ENCODE measurements at regions not wholly inside any gene's neighbourhood (a gene's known extent, or its start where the extent isn't known, plus 50 kb on each side); places are given as distances from the start of the nearest gene placed in this dataset.
A peak's percentile ranks its signal among the peaks of the same experiment; 100 is the strongest.

GRCh38 chr5:172559004-172559932 lies 81.8 kb upstream of the NEURL1B start:
- no peak for FAIRE-seq
- Histone ChIP-seq H3K9me3 (replicated peaks; ENCODE audit: control insufficient read depth, insufficient read depth, low read depth, low read length) (no peaks in the 10 kb centered on the region), H4K20me1 (replicated peaks; ENCODE audit: control insufficient read depth, insufficient read depth, low read length) (0 out of 2 replicates have a peak, but pooled peaks cover 2% of the 10 kb centered on the region), H3K4me3 (no peak overlapping the region), H3K4me1 (replicated peaks in 1 of 2; ENCODE audit: control insufficient read depth in 2 of 2, insufficient read depth in 2 of 2, low read length in 2 of 2) (no peaks in the 10 kb centered on the region; a peak in 1 of 5 replicates), H3K27me3 (ENCODE audit: control insufficient read depth in 2 of 2, insufficient read depth in 2 of 2, low read length in 2 of 2) (peaks cover 47 to 77% of the 10 kb centered on the region in 2 experiments), H3K9me1 (ENCODE audit: control insufficient read depth, insufficient read depth, low read length) (no peaks in the 10 kb centered on the region), H3K9ac (ENCODE audit: insufficient read depth in 1 of 2, low read depth in 2 of 2, low read length in 2 of 2) (0 out of 4 replicates have a peak overlapping the region, but pooled peaks of 1 of the 2 experiments have one; percentile 35), H3K4me2 (ENCODE audit: insufficient read depth, low read length) (no peak overlapping the region), H2AFZ (ENCODE audit: low read depth, low read length) (no peak overlapping the region), H3K79me2 (ENCODE audit: control insufficient read depth, insufficient read depth, low read length) (no peaks in the 10 kb centered on the region), H3K36me3 (ENCODE audit: control insufficient read depth, insufficient read depth, low read length) (no peaks in the 10 kb centered on the region), H3K27ac (ENCODE audit: extremely low read depth, low read depth, low read length) (no peak overlapping the region)
- in situ Hi-C loops (cut with MboI), result no loop called here
- POLR2A ChIA-PET, result no interaction called here
- WGBS (ENCODE audit: insufficient coverage, low coverage, missing lambda C conversion rate), result 2% methylated on average over 19 of the region's 23 CpGs
- DNase-seq (ENCODE audit: extremely low read depth in 1 of 4, low spot score in 3 of 4), result no peak
- CTCF ChIA-PET (ENCODE audit: low intra/inter-chr PET ratio), result interaction anchor here (0.6 kb wide), 1 partner anchor 30 kb away, joined by 3 read pairs; no protein-coding TSS in a partner anchor
- no TSS peak for BruUV-seq (replicated peaks)
- intact Hi-C loops (cut with micrococcal nuclease), result no loop called here
- peak; percentile 55 for ATAC-seq
- TF ChIP-seq BRF2 (IDR thresholded peaks at IDR 0.05; ENCODE audit: borderline replicate concordance, insufficient read depth, insufficient read length), result no peak
- peak; percentile 95 for TF ChIP-seq ZBTB17 (CRISPR knock-in tag; IDR thresholded peaks at IDR 0.05)
- TF ChIP-seq ZMIZ1 (IDR thresholded peaks at IDR 0.05; ENCODE audit: low read depth in 2 of 2, low read length in 2 of 2), result peak in 1 of 2 experiments; percentile 66; a peak in 1 of 4 replicates
- 0 out of 2 replicates have a peak, but pooled peaks have one; percentile 35 for TF ChIP-seq DIDO1 (tag; IDR thresholded peaks at IDR 0.05; ENCODE audit: low read depth)
- TF ChIP-seq, protein P1, sequence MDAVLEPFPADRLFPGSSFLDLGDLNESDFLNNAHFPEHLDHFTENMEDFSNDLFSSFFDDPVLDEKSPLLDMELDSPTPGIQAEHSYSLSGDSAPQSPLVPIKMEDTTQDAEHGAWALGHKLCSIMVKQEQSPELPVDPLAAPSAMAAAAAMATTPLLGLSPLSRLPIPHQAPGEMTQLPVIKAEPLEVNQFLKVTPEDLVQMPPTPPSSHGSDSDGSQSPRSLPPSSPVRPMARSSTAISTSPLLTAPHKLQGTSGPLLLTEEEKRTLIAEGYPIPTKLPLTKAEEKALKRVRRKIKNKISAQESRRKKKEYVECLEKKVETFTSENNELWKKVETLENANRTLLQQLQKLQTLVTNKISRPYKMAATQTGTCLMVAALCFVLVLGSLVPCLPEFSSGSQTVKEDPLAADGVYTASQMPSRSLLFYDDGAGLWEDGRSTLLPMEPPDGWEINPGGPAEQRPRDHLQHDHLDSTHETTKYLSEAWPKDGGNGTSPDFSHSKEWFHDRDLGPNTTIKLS (IDR thresholded peaks at IDR 0.05; ENCODE audit: borderline replicate concordance, low read depth), result no peak
- TF ChIP-seq, protein P2, sequence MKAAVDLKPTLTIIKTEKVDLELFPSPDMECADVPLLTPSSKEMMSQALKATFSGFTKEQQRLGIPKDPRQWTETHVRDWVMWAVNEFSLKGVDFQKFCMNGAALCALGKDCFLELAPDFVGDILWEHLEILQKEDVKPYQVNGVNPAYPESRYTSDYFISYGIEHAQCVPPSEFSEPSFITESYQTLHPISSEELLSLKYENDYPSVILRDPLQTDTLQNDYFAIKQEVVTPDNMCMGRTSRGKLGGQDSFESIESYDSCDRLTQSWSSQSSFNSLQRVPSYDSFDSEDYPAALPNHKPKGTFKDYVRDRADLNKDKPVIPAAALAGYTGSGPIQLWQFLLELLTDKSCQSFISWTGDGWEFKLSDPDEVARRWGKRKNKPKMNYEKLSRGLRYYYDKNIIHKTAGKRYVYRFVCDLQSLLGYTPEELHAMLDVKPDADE (conservative IDR thresholded peaks at IDR 0.05; ENCODE audit: control insufficient read depth, low read depth, low read length), result no peak
- no peak for TF ChIP-seq NCOA4 (IDR thresholded peaks at IDR 0.05; ENCODE audit: partially characterized antibody)
